ENCODE measurements at regions not wholly inside any gene's neighbourhood (a gene's known extent, or its start where the extent isn't known, plus 50 kb on each side); places are given as distances from the start of the nearest gene placed in this dataset.
"Not testable (repeated sequence)": the region's sequence is repeated elsewhere in the genome, so short reads cannot be mapped to it uniquely, and the experiment has no call there.

DNA sequence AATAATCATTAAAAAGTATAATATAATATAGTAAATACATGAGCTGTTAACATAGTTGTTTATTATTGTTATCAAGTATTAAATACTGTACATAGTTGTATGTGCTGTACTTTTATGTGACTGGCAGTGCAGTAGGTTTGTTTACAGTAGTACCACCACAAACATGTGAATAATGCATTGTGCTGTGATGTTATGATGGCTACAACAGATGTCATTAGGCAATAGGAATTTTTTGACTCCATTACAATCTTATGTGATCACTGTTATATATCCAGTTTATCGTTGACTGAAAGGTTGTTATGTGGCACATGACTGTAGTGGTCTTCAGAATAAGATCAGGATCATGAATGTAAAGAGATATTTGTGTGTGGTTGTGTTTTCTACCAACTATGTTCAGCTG lies 577.8 kb downstream of the JRKL start:
- Histone ChIP-seq H3K27ac (ENCODE audit: low read length) (no peak overlapping the region), H3K9me3 (ENCODE audit: control insufficient read depth, low read depth, low read length) (no peaks in the 10 kb centered on the region), H3K27me3 (ENCODE audit: control insufficient read depth, insufficient read depth, low read length) (no peaks in the 10 kb centered on the region), H3K36me3 (ENCODE audit: control insufficient read depth, insufficient read depth, low read length) (no peaks in the 10 kb centered on the region), H3K4me1 (ENCODE audit: control insufficient read depth, insufficient read depth, low read length) (no peaks in the 10 kb centered on the region), H3K4me3 (ENCODE audit: low read length) (no peak overlapping the region)
- 80% methylated on average over 1 of the region's 1 CpG for WGBS (ENCODE audit: insufficient coverage, low lambda C conversion rate)
- no peak for DNase-seq

GRCh38 chr11:96969251-96969650 lies 579.4 kb downstream of the JRKL start:
- WGBS (ENCODE audit: insufficient coverage, low lambda C conversion rate), result 40% methylated on average over 1 of the region's 2 CpGs
- no peak for DNase-seq
- H3K27ac ChIP-seq (ENCODE audit: low read length), result no peak overlapping the region
- H3K4me1 ChIP-seq (ENCODE audit: control insufficient read depth, insufficient read depth, low read length), result no peaks in the 10 kb centered on the region
- no peaks in the 10 kb centered on the region for H3K9me3 ChIP-seq (ENCODE audit: control insufficient read depth, low read depth, low read length)
- no peak overlapping the region for H3K4me3 ChIP-seq (ENCODE audit: low read length)
- no peaks in the 10 kb centered on the region for H3K36me3 ChIP-seq (ENCODE audit: control insufficient read depth, insufficient read depth, low read length)
- no peaks in the 10 kb centered on the region for H3K27me3 ChIP-seq (ENCODE audit: control insufficient read depth, insufficient read depth, low read length)

- no peak overlapping the region for H3K27ac ChIP-seq (ENCODE audit: low read length)
- DNase-seq, result no peak
- H3K4me1 ChIP-seq (ENCODE audit: control insufficient read depth, insufficient read depth, low read length), result no peaks in the 10 kb centered on the region
- no peaks in the 10 kb centered on the region for H3K36me3 ChIP-seq (ENCODE audit: control insufficient read depth, insufficient read depth, low read length)
- no CpG with 5 or more reads among the region's 2 CpGs for WGBS (ENCODE audit: insufficient coverage, low lambda C conversion rate)
- no peak overlapping the region for H3K4me3 ChIP-seq (ENCODE audit: low read length)
- H3K9me3 ChIP-seq (ENCODE audit: control insufficient read depth, low read depth, low read length), result no peaks in the 10 kb centered on the region
- no peaks in the 10 kb centered on the region for H3K27me3 ChIP-seq (ENCODE audit: control insufficient read depth, insufficient read depth, low read length)
These were observed 588.9 kb downstream of the JRKL start for GRCh38 chr11:96978751-96979150.

GRCh38 chr11:96986516-96986915 lies 596.7 kb downstream of the JRKL start:
- no peak overlapping the region for H3K27ac ChIP-seq (ENCODE audit: low read length)
- no peak overlapping the region for H3K4me3 ChIP-seq (ENCODE audit: low read length)
- no peak for DNase-seq
- H3K36me3 ChIP-seq (ENCODE audit: control insufficient read depth, insufficient read depth, low read length), result no peaks in the 10 kb centered on the region
- peaks cover 2% of the 10 kb centered on the region for H3K27me3 ChIP-seq (ENCODE audit: control insufficient read depth, insufficient read depth, low read length)
- no peaks in the 10 kb centered on the region for H3K9me3 ChIP-seq (ENCODE audit: control insufficient read depth, low read depth, low read length)
- WGBS (ENCODE audit: insufficient coverage, low lambda C conversion rate), result 100% methylated on average over 1 of the region's 1 CpG
- no peaks in the 10 kb centered on the region for H3K4me1 ChIP-seq (ENCODE audit: control insufficient read depth, insufficient read depth, low read length)

DNA sequence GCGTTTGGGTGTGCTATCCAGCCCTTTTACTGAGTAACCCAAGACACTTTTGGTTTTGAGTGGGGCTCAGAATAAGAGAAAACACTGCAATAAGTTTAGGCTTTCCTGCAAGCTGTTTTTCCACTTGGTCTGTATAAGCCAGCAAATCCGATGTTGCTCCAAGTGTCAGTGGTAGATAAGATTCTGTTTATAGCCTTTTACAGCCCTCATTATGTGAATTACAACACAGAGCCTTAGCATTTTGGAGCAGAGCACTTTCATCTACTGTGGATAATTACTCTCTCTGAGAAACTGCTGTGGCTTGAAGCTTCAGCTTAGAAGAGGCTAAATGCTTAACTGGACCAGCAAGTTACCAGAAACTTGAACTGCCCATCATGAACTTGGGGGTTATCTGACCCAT lies 601.1 kb downstream of the JRKL start:
- H3K9me3 ChIP-seq (ENCODE audit: control insufficient read depth, low read depth, low read length), result no peaks in the 10 kb centered on the region
- H3K27ac ChIP-seq (ENCODE audit: low read length), result no peak overlapping the region
- no peaks in the 10 kb centered on the region for H3K4me1 ChIP-seq (ENCODE audit: control insufficient read depth, insufficient read depth, low read length)
- whole genome bisulfite sequencing (ENCODE audit: insufficient coverage, low lambda C conversion rate), result no CpG with 5 or more reads among the region's 2 CpGs
- no peaks in the 10 kb centered on the region for H3K36me3 ChIP-seq (ENCODE audit: control insufficient read depth, insufficient read depth, low read length)
- H3K4me3 ChIP-seq (ENCODE audit: low read length), result no peak overlapping the region
- peak; percentile 15 to 23 for DNase-seq
- H3K27me3 ChIP-seq (ENCODE audit: control insufficient read depth, insufficient read depth, low read length), result peaks cover 2% of the 10 kb centered on the region

GRCh38 chr11:97000481-97000880 lies 610.7 kb downstream of the JRKL start:
- H3K4me1 ChIP-seq (ENCODE audit: control insufficient read depth, insufficient read depth, low read length), result no peaks in the 10 kb centered on the region

DNA sequence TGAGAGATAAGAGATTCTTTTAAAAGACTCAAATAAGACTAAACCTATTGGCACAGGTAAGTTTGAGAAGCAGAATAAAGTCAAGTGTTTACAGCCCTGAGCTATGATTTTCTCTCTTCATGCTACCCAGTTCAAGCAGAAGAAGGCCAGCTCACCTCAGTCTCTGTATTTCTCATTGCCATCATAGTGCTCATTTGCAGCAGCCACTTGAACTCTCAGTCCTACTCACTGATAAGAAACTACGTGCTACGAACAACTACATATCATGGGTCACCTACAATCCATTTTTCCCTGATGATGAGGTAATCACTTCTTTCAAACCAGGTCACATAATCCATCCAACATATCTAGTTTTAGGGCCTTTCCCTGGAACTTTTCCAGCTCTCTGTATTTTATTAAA lies 617.5 kb downstream of the JRKL start:
- no peaks in the 10 kb centered on the region for H3K27me3 ChIP-seq (ENCODE audit: control insufficient read depth, insufficient read depth, low read length)
- no peak for DNase-seq
- no peak overlapping the region for H3K27ac ChIP-seq (ENCODE audit: low read length)
- WGBS (ENCODE audit: insufficient coverage, low lambda C conversion rate), result 0% methylated on average over 2 of the region's 2 CpGs
- no peaks in the 10 kb centered on the region for H3K4me1 ChIP-seq (ENCODE audit: control insufficient read depth, insufficient read depth, low read length)
- no peaks in the 10 kb centered on the region for H3K9me3 ChIP-seq (ENCODE audit: control insufficient read depth, low read depth, low read length)
- no peak overlapping the region for H3K4me3 ChIP-seq (ENCODE audit: low read length)
- H3K36me3 ChIP-seq (ENCODE audit: control insufficient read depth, insufficient read depth, low read length), result no peaks in the 10 kb centered on the region

More at GRCh38 chr11:97000481-97000880, 610.7 kb downstream of the JRKL start:
- Histone ChIP-seq H3K36me3 (ENCODE audit: control insufficient read depth, insufficient read depth, low read length) (no peaks in the 10 kb centered on the region), H3K27ac (ENCODE audit: low read length) (no peak overlapping the region), H3K27me3 (ENCODE audit: control insufficient read depth, insufficient read depth, low read length) (no peaks in the 10 kb centered on the region), H3K9me3 (ENCODE audit: control insufficient read depth, low read depth, low read length) (no peaks in the 10 kb centered on the region), H3K4me3 (ENCODE audit: low read length) (no peak overlapping the region)
- WGBS (ENCODE audit: insufficient coverage, low lambda C conversion rate), result no CpG with 5 or more reads among the region's 5 CpGs
- no peak for DNase-seq

- H3K27ac ChIP-seq (ENCODE audit: low read length), result no peak overlapping the region
- H3K27me3 ChIP-seq (ENCODE audit: control insufficient read depth, insufficient read depth, low read length), result no peaks in the 10 kb centered on the region
- no peaks in the 10 kb centered on the region for H3K36me3 ChIP-seq (ENCODE audit: control insufficient read depth, insufficient read depth, low read length)
- no peak for DNase-seq
- H3K9me3 ChIP-seq (ENCODE audit: control insufficient read depth, low read depth, low read length), result no peaks in the 10 kb centered on the region
- H3K4me3 ChIP-seq (ENCODE audit: low read length), result no peak overlapping the region
- H3K4me1 ChIP-seq (ENCODE audit: control insufficient read depth, insufficient read depth, low read length), result no peaks in the 10 kb centered on the region
- no CpG with 5 or more reads among the region's 1 CpG for whole genome bisulfite sequencing (ENCODE audit: insufficient coverage, low lambda C conversion rate)
These were observed 619.8 kb downstream of the JRKL start for GRCh38 chr11:97009613-97010012.

GRCh38 chr11:97010997-97011396 lies 621.2 kb downstream of the JRKL start:
- whole genome bisulfite sequencing (ENCODE audit: insufficient coverage, low lambda C conversion rate), result no CpG with 5 or more reads among the region's 10 CpGs
- not testable (repeated sequence) for H3K36me3 ChIP-seq (ENCODE audit: control insufficient read depth, insufficient read depth, low read length); H3K27me3 ChIP-seq (ENCODE audit: control insufficient read depth, insufficient read depth, low read length)

GRCh38 chr11:97015327-97015726 lies 625.5 kb downstream of the JRKL start:
- Histone ChIP-seq H3K27ac (ENCODE audit: low read length) (no peak overlapping the region), H3K4me3 (ENCODE audit: low read length) (no peak overlapping the region), H3K36me3 (ENCODE audit: control insufficient read depth, insufficient read depth, low read length) (no peaks in the 10 kb centered on the region), H3K4me1 (ENCODE audit: control insufficient read depth, insufficient read depth, low read length) (no peaks in the 10 kb centered on the region), H3K9me3 (ENCODE audit: control insufficient read depth, low read depth, low read length) (no peaks in the 10 kb centered on the region), H3K27me3 (ENCODE audit: control insufficient read depth, insufficient read depth, low read length) (no peaks in the 10 kb centered on the region)
- DNase-seq, result no peak
- no CpG with 5 or more reads among the region's 2 CpGs for WGBS (ENCODE audit: insufficient coverage, low lambda C conversion rate)

More at GRCh38 chr11:97010997-97011396, 621.2 kb downstream of the JRKL start:
- not testable (repeated sequence) for H3K9me3 ChIP-seq (ENCODE audit: control insufficient read depth, low read depth, low read length); DNase-seq; H3K4me1 ChIP-seq (ENCODE audit: control insufficient read depth, insufficient read depth, low read length); H3K4me3 ChIP-seq (ENCODE audit: low read length); H3K27ac ChIP-seq (ENCODE audit: low read length)

DNA sequence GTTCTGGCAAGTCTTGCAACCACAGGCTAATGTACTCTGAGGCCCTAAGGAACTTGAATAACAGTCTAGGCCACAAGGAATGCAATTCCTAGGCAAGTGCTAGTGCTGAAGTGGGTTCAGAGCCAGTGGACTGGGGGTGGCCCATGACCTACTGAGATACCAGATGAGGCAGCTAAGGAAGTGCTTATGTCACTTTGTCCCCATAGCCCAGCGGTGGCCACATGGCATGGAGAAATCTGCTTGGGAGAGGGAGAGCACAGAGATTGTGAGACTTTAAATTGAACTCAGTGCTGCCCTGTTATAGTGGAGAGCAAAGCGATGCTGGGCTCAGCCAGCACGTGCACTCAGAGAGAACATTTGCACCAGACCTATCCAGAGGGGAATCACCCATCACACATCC lies 629.5 kb downstream of the JRKL start:
- WGBS (ENCODE audit: insufficient coverage, low lambda C conversion rate), result no CpG with 5 or more reads among the region's 3 CpGs
- Histone ChIP-seq H3K27me3 (ENCODE audit: control insufficient read depth, insufficient read depth, low read length) (no peaks in the 10 kb centered on the region), H3K9me3 (ENCODE audit: control insufficient read depth, low read depth, low read length) (no peaks in the 10 kb centered on the region), H3K4me1 (ENCODE audit: control insufficient read depth, insufficient read depth, low read length) (no peaks in the 10 kb centered on the region), H3K27ac (ENCODE audit: low read length) (no peak overlapping the region), H3K4me3 (ENCODE audit: low read length) (no peak overlapping the region), H3K36me3 (ENCODE audit: control insufficient read depth, insufficient read depth, low read length) (no peaks in the 10 kb centered on the region)
- no peak for DNase-seq

Data from large intestine (tissue), 3 donors.